ENCODE measurements at regions not wholly inside any gene's neighbourhood (a gene's known extent, or its start where the extent isn't known, plus 50 kb on each side); places are given as distances from the start of the nearest gene placed in this dataset.

DNA sequence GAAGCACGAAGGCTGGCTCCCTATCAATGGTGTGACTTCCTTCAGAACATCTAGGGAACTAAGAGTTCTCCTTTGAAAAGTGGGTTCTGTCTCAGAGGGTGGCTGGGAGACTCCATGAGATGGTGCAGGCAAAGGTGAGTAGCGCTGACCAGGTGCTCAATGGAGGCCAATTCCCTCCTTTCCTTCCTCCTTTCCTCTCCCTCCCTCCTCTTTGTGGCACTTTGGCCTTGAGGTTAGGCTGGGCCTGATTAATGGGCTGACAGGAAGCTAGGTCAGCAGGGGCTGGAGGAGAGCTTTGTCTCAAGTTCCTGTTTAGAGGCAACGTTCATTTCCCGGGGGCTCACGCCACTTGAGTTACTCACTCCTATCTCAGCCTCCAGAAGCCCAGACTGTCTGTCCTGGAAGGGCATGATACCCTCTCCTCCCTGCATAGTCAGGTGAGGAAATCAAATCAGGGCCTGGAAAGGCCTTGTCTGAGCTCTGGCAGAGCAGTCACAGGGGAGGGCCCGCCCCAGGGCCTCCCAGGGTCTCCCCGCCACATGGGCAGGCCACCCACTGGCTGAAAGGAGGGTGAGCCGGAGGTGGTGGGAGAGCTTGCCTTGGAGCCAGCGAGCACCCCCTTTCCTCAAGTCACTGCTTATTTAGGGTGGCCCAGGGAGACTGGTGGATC lies 58.4 kb upstream of the SSBP3 start:
- in situ Hi-C loops (cut with MboI; ENCODE audit: low sequenced_read_pairs in 4 of 4): no loop called here
- no peak for ATAC-seq
- DNase-seq: no peak

DNA sequence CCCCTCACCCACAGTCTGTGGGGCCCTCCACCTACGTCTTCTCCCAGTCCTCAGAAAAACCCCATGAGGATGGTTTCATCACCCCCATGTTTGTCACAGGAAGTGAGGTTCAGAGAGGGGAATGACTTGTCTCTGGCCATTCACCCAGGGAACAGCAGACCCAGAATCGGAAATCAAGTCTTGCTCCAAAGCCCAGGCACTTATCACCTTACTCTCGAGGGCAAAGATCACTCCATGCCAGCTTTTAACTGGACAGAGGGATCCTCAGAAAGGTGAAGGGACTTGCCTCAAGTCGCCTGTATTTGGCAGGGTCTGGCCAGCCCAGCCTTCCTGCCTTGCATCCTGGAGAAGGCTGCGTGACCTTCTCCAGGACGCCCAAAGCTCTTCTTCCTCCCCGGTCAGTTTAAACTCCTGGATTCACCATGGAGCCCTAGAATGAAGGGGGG lies 57.9 kb upstream of the SSBP3 start:
- TF ChIP-seq, protein P1, sequence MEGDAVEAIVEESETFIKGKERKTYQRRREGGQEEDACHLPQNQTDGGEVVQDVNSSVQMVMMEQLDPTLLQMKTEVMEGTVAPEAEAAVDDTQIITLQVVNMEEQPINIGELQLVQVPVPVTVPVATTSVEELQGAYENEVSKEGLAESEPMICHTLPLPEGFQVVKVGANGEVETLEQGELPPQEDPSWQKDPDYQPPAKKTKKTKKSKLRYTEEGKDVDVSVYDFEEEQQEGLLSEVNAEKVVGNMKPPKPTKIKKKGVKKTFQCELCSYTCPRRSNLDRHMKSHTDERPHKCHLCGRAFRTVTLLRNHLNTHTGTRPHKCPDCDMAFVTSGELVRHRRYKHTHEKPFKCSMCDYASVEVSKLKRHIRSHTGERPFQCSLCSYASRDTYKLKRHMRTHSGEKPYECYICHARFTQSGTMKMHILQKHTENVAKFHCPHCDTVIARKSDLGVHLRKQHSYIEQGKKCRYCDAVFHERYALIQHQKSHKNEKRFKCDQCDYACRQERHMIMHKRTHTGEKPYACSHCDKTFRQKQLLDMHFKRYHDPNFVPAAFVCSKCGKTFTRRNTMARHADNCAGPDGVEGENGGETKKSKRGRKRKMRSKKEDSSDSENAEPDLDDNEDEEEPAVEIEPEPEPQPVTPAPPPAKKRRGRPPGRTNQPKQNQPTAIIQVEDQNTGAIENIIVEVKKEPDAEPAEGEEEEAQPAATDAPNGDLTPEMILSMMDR (IDR thresholded peaks at IDR 0.05 in 4 of 5, conservative IDR thresholded peaks at IDR 0.05 in 1 of 5): no peak
- TF ChIP-seq POLR2A (IDR thresholded peaks at IDR 0.05): no peak
- Histone ChIP-seq H3K36me3 (no peaks in the 10 kb centered on the region), H3K27me3 (no peaks in the 10 kb centered on the region), H3K4me3 (no peak overlapping the region), H3K4me1 (peaks cover 0 to 4% of the 10 kb centered on the region in 2 donors), H3K27ac (no peak overlapping the region), H3K9me3 (no peaks in the 10 kb centered on the region)
- in situ Hi-C loops (cut with MboI; ENCODE audit: low sequenced_read_pairs in 4 of 4): no loop called here
- intact Hi-C loops (cut with DNase I; ENCODE audit: low total_unique reads): no loop called here
- DNase-seq (no peak), ATAC-seq (no peak)

More for the DNA sequence above, 58.4 kb upstream of the SSBP3 start:
- Histone ChIP-seq H3K4me3 (no peak overlapping the region), H3K9me3 (no peaks in the 10 kb centered on the region), H3K36me3 (no peaks in the 10 kb centered on the region), H3K27me3 (no peaks in the 10 kb centered on the region), H3K4me1 (peaks cover 0 to 4% of the 10 kb centered on the region in 2 donors), H3K27ac (no peak overlapping the region)
- TF ChIP-seq, protein P1 (IDR thresholded peaks at IDR 0.05 in 4 of 5, conservative IDR thresholded peaks at IDR 0.05 in 1 of 5): no peak
- intact Hi-C loops (cut with DNase I; ENCODE audit: low total_unique reads): no loop called here

DNA sequence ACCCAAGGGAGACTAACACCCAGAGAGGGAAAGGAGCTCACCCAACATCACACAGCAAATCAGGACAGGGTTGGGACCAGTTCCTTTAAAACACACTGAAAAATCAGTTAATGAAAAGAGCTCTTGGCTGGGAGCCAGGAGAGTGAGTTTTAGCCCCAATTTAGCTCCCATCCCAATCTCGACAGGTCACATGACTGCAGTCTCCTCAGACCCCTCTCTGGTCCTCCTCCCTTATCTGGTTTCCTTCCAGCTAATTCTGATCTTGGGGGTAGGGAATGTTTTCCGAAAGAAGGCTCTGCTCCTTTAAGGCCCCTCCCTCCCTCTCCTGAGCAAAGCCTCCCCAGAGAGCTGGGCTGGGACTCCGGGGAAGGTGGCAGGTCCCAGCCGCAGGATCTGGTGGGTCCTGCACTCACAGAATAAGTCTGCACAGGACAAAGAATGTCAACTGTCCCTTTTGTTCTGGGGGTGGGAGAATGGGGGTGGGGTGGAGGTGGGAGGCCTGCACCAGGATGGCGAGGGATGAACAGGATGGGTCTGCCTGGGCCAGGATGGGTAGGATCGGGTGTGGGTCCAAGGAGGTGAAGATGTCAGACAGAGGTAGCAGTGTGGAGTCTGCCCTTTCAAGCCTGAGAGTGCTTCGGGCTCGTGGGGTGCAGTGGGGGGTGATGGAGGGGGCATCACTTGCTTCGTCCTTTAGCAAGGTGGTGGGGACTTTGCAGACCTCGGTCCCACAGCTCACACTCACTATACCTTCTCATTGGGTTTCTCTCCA lies 57.3 kb upstream of the SSBP3 start:
- Histone ChIP-seq H3K4me1 (peaks cover 0 to 4% of the 10 kb centered on the region in 2 donors), H3K36me3 (no peaks in the 10 kb centered on the region), H3K4me3 (no peak overlapping the region), H3K27ac (no peak overlapping the region), H3K9me3 (no peaks in the 10 kb centered on the region), H3K27me3 (no peaks in the 10 kb centered on the region)
- DNase-seq: no peak
- in situ Hi-C loops (cut with MboI; ENCODE audit: low sequenced_read_pairs in 4 of 4) (no loop called here), intact Hi-C loops (cut with DNase I; ENCODE audit: low total_unique reads) (no loop called here)
- no peak for TF ChIP-seq POLR2A (IDR thresholded peaks at IDR 0.05)
- TF ChIP-seq, protein P1 (IDR thresholded peaks at IDR 0.05 in 4 of 5, conservative IDR thresholded peaks at IDR 0.05 in 1 of 5): no peak
- ATAC-seq: no peak

DNA sequence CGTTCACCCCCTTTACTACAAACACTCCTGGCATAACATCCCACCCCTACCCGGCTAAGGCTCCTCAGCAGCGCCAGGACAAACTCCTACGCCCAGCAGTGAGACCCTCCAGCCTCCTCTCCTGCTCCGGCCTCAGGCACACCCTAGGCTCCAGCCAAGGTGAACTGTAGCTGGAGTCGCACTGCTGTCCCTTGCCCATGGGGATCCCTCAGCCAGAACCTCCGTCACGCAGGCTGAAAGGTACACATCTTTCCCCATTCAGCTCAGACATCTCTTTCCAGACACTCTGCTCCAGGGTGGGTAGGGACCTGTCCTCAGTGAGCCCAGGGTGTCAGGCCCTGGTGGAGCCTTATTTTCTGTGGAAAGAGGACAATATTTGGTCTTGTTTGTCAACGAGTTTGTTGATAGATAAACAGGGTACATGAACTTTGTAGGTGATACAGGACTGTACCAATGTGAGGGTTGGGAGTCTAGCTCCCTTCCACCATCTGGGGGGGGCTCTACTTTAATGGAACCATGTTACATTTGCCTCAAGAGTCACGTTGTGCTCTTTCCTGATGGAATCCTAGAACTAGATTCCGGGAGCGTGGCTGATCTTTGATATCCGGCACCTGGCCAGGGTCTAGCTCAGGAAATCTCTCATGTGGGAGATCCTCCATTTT lies 56.5 kb upstream of the SSBP3 start:
- intact Hi-C loops (cut with DNase I; ENCODE audit: low total_unique reads) (no loop called here), in situ Hi-C loops (cut with MboI; ENCODE audit: low sequenced_read_pairs in 4 of 4) (no loop called here)
- TF ChIP-seq, protein P1 (IDR thresholded peaks at IDR 0.05 in 4 of 5, conservative IDR thresholded peaks at IDR 0.05 in 1 of 5): no peak
- Histone ChIP-seq H3K36me3 (no peaks in the 10 kb centered on the region), H3K4me1 (peaks cover 0 to 4% of the 10 kb centered on the region in 2 donors), H3K27ac (no peak overlapping the region), H3K9me3 (no peaks in the 10 kb centered on the region), H3K27me3 (no peaks in the 10 kb centered on the region), H3K4me3 (no peak overlapping the region)
- no peak for DNase-seq
- no peak for ATAC-seq
